GM23338 (cell line): ENCODE measurements at regions not wholly inside any gene's neighbourhood (a gene's known extent, or its start where the extent isn't known, plus 50 kb on each side); places are given as distances from the start of the nearest gene placed in this dataset.

ENCODE experiments used
- ATAC-seq: fragments of 200-7000 bp; cut with Tn5 transposase; 3 replicates; pipeline ENCODE4 v1.9.1; 2020
- DNase-seq: peaks from one replicate; pipeline ENCODE4 v3.0.0-alpha.2; 2015; ENCODE audit warnings: low spot score
- H2AFZ ChIP-seq: fragments of 200-600 bp; sonication (generic); 2 replicates; pipeline ENCODE4 v1.8.0; 2016; ENCODE audit warnings: antibody characterized with exemption, mild to moderate bottlenecking, moderate library complexity
- H3F3A ChIP-seq: fragments of 200-600 bp; sonication (generic); replicated peaks from 2 replicates; pipeline ENCODE4 v1.8.0; 2017; ENCODE audit warnings: antibody characterized with exemption, mixed run types, low read depth
- H3K27ac ChIP-seq: fragments of 200-600 bp; sonication (generic); 2 replicates; pipeline ENCODE4 v1.6.1; 2016; ENCODE audit warnings: low read depth
- H3K27me3 ChIP-seq: fragments of 200-600 bp; sonication (generic); 2 replicates; pipeline ENCODE4 v1.8.0; 2016; ENCODE audit warnings: mild to moderate bottlenecking, mixed run types, moderate library complexity; ENCODE audit not compliant: insufficient read depth
- H3K36me3 ChIP-seq: fragments of 200-600 bp; sonication (generic); 2 replicates; pipeline ENCODE4 v1.8.0; 2016; ENCODE audit warnings: mild to moderate bottlenecking; ENCODE audit not compliant: insufficient read depth
- H3K4me1 ChIP-seq: fragments of 200-600 bp; sonication (generic); 2 replicates; pipeline ENCODE4 v1.8.0; 2016; ENCODE audit warnings: mild to moderate bottlenecking, moderate library complexity; ENCODE audit not compliant: insufficient read depth
- H3K4me2 ChIP-seq: fragments of 200-600 bp; sonication (generic); 2 replicates; pipeline ENCODE4 v1.7.1; 2017; ENCODE audit warnings: mixed run types
- H3K4me3 ChIP-seq: fragments of 200-600 bp; sonication (generic); 2 replicates; pipeline ENCODE4 v1.6.1; 2016; ENCODE audit warnings: mixed run types
- H3K79me2 ChIP-seq: fragments of 200-600 bp; sonication (generic); replicated peaks from 2 replicates; pipeline ENCODE4 v1.8.0; 2017; ENCODE audit warnings: mild to moderate bottlenecking; ENCODE audit not compliant: insufficient read depth
- H3K9me2 ChIP-seq: fragments of 200-600 bp; sonication (generic); 2 replicates; pipeline ENCODE4 v1.8.0; 2017; ENCODE audit not compliant: insufficient read depth
- H4K20me1 ChIP-seq: fragments of 200-600 bp; sonication (generic); replicated peaks from 2 replicates; pipeline ENCODE4 v1.8.0; 2017; ENCODE audit warnings: mild to moderate bottlenecking; ENCODE audit not compliant: insufficient read depth
- H3K27ac Mint-ChIP-seq: 2 replicates; pipeline ENCODE4 v1.8.0; 2020; ENCODE audit warnings: inconsistent platforms, mild to moderate bottlenecking, moderate library complexity, mixed read lengths
- H3K27me3 Mint-ChIP-seq: 3 replicates; pipeline ENCODE4 v1.8.0; 2022; ENCODE audit warnings: low read depth, mild to moderate bottlenecking, moderate library complexity, mixed read lengths, inconsistent platforms; ENCODE audit not compliant: insufficient read depth, poor library complexity
- H3K36me3 Mint-ChIP-seq: 3 replicates; pipeline ENCODE4 v1.8.0; 2021; ENCODE audit warnings: low read depth, mild to moderate bottlenecking, inconsistent platforms, moderate library complexity, mixed read lengths
- H3K4me1 Mint-ChIP-seq: 3 replicates; pipeline ENCODE4 v1.8.0; 2020; ENCODE audit warnings: mild to moderate bottlenecking, inconsistent platforms, mixed read lengths
- H3K4me3 Mint-ChIP-seq: 3 replicates; pipeline ENCODE4 v1.8.0; 2021; ENCODE audit warnings: moderate library complexity, mild to moderate bottlenecking, inconsistent platforms, mixed read lengths
- H3K9me3 Mint-ChIP-seq: 3 replicates; pipeline ENCODE4 v1.8.0; 2020; ENCODE audit warnings: moderate library complexity, mild to moderate bottlenecking, inconsistent platforms, mixed read lengths
- CREB1 ChIP-seq: fragments of 250-450 bp; sonication (Bioruptor Pico); IDR thresholded peaks from 2 replicates; pipeline ENCODE4 v1.5.0; 2020; ENCODE audit warnings: low read depth, mild to moderate bottlenecking, moderate library complexity
- EZH2 ChIP-seq: fragments of 200-600 bp; sonication (generic); IDR thresholded peaks from one replicate; pipeline ENCODE4 v1.8.0; 2017; ENCODE audit warnings: antibody characterized with exemption, mild to moderate bottlenecking, low read depth; ENCODE audit not compliant: unreplicated experiment
- EZH2phosphoT487 ChIP-seq: fragments of 200-600 bp; sonication (generic); IDR thresholded peaks from one replicate; pipeline ENCODE4 v1.8.1; 2018; ENCODE audit warnings: antibody characterized with exemption; ENCODE audit not compliant: unreplicated experiment
- JUNB ChIP-seq: IDR thresholded peaks from one replicate; pipeline ENCODE4 v1.6.1; 2016; ENCODE audit warnings: antibody characterized with exemption; ENCODE audit not compliant: unreplicated experiment
- ZNF114 ChIP-seq: fragments of 250-450 bp; sonication (Bioruptor Pico); IDR thresholded peaks from 2 replicates; pipeline ENCODE4 v1.5.0; 2020; ENCODE audit warnings: mild to moderate bottlenecking, moderate library complexity
- TF ChIP-seq, protein P1 (sequence below): IDR thresholded peaks from one replicate; pipeline ENCODE4 v1.6.1; 2018; ENCODE audit warnings: antibody characterized with exemption; ENCODE audit not compliant: unreplicated experiment
- TF ChIP-seq, protein P2 (sequence below), 2 experiments: fragments of 200-600 bp in 1 of 2; sonication (generic) in 1 of 2; conservative IDR thresholded peaks; 2 replicates each; pipeline versions ENCODE4 v1.5.1 to v1.6.1; 2016 to 2017; ENCODE audit warnings: antibody characterized with exemption in 2 of 2, low read depth in 2 of 2, mild to moderate bottlenecking in 2 of 2, moderate library complexity in 1 of 2

DNA sequence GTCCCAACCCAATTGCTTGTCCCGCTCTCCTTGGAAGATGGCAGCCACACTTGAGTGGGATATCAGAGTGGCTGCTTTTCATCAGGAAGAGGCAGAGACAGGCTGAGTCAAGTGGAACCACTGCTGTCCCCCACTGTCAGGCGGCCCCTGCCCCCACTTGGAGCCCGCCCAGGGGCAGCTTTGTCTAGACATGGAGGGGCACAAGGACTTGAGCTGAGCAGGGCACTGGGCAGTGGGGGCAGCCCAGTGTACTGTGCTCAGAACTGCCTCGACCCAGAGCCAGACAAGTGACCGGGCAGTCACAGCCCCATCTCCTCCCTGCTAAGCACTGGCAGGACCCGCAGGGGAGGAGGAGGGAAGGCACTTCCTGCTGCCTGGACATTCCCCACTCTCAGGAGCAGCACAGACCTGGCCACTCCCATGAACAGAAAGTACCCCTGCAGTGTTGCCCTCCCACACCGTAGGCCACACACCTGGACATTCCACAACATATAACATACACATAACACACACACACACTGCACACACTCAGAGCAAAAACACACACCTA, 91.0 kb downstream of the MRPL36 start:
- H3K4me1 ChIP-seq: peaks cover 9% of the 10 kb centered on the region; the same call in 1 of the 2 replicates
- TF ChIP-seq, protein P1, sequence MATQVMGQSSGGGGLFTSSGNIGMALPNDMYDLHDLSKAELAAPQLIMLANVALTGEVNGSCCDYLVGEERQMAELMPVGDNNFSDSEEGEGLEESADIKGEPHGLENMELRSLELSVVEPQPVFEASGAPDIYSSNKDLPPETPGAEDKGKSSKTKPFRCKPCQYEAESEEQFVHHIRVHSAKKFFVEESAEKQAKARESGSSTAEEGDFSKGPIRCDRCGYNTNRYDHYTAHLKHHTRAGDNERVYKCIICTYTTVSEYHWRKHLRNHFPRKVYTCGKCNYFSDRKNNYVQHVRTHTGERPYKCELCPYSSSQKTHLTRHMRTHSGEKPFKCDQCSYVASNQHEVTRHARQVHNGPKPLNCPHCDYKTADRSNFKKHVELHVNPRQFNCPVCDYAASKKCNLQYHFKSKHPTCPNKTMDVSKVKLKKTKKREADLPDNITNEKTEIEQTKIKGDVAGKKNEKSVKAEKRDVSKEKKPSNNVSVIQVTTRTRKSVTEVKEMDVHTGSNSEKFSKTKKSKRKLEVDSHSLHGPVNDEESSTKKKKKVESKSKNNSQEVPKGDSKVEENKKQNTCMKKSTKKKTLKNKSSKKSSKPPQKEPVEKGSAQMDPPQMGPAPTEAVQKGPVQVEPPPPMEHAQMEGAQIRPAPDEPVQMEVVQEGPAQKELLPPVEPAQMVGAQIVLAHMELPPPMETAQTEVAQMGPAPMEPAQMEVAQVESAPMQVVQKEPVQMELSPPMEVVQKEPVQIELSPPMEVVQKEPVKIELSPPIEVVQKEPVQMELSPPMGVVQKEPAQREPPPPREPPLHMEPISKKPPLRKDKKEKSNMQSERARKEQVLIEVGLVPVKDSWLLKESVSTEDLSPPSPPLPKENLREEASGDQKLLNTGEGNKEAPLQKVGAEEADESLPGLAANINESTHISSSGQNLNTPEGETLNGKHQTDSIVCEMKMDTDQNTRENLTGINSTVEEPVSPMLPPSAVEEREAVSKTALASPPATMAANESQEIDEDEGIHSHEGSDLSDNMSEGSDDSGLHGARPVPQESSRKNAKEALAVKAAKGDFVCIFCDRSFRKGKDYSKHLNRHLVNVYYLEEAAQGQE: no peak
- TF ChIP-seq EZH2phosphoT487: no peak
- TF ChIP-seq ZNF114 (CRISPR knock-in tag): no peak
- TF ChIP-seq JUNB: no peak
- TF ChIP-seq EZH2: no peak
- TF ChIP-seq CREB1: no peak
- TF ChIP-seq, protein P2, sequence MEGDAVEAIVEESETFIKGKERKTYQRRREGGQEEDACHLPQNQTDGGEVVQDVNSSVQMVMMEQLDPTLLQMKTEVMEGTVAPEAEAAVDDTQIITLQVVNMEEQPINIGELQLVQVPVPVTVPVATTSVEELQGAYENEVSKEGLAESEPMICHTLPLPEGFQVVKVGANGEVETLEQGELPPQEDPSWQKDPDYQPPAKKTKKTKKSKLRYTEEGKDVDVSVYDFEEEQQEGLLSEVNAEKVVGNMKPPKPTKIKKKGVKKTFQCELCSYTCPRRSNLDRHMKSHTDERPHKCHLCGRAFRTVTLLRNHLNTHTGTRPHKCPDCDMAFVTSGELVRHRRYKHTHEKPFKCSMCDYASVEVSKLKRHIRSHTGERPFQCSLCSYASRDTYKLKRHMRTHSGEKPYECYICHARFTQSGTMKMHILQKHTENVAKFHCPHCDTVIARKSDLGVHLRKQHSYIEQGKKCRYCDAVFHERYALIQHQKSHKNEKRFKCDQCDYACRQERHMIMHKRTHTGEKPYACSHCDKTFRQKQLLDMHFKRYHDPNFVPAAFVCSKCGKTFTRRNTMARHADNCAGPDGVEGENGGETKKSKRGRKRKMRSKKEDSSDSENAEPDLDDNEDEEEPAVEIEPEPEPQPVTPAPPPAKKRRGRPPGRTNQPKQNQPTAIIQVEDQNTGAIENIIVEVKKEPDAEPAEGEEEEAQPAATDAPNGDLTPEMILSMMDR (conservative IDR thresholded peaks at IDR 0.05; ENCODE audit: low read depth in 2 of 2): no peak
- DNase-seq (no peak), ATAC-seq (peak; percentile 33)
- no peaks in the 10 kb centered on the region for H3K79me2 ChIP-seq
- Mint-ChIP-seq H3K27me3 (peaks cover 12% of the 10 kb centered on the region), H3K27ac (no peak overlapping the region), H3K4me3 (peak overlapping the region; percentile 83), H3K4me1 (peaks cover 18% of the 10 kb centered on the region), H3K36me3 (no peaks in the 10 kb centered on the region), H3K9me3 (no peaks in the 10 kb centered on the region)
- H4K20me1 ChIP-seq: no peaks in the 10 kb centered on the region
- H2AFZ ChIP-seq: no peak overlapping the region
- no peak overlapping the region for H3K4me3 ChIP-seq
- H3K36me3 ChIP-seq: no peaks in the 10 kb centered on the region
- peak overlapping the region; percentile 77; the same call in 1 of the 2 replicates for H3K4me2 ChIP-seq
- H3K27ac ChIP-seq: no peak overlapping the region
- no peaks in the 10 kb centered on the region for H3K9me2 ChIP-seq
- H3F3A ChIP-seq: no peaks in the 10 kb centered on the region
- peaks cover 5% of the 10 kb centered on the region; the same call in 1 of the 2 replicates for H3K27me3 ChIP-seq

DNA sequence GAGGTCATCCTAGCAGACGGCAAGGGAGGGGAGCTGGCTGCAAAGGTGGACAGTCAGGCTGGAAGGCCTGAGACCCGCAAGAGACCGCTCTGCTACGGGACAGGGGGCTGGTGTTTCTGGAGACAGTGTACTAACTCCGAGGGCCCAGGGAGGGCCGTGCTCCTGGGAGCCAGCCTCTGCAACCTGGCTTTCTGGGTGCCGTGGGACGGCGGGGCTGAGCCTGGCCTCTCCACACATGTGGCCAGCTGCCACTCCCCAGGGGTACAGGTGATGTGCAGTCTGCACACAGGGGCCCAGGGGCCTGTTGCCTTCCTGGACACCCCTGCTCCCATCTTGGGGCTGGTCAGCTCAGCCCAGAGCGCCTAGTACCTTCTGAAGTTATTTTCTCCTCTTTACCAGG, 92.2 kb downstream of the MRPL36 start:
- no peaks in the 10 kb centered on the region for H3K36me3 Mint-ChIP-seq
- Histone ChIP-seq H3K27me3 (peaks cover 5% of the 10 kb centered on the region; the same call in 1 of the 2 replicates), H3K79me2 (no peaks in the 10 kb centered on the region), H3K9me2 (no peaks in the 10 kb centered on the region), H3K27ac (no peak overlapping the region), H3F3A (no peaks in the 10 kb centered on the region), H2AFZ (no peak overlapping the region), H3K4me2 (no peak overlapping the region), H4K20me1 (no peaks in the 10 kb centered on the region), H3K4me3 (no peak overlapping the region), H3K4me1 (peaks cover 9% of the 10 kb centered on the region; the same call in 1 of the 2 replicates), H3K36me3 (no peaks in the 10 kb centered on the region)
- H3K4me1 Mint-ChIP-seq: peaks cover 29% of the 10 kb centered on the region
- no peak overlapping the region for H3K27ac Mint-ChIP-seq
- DNase-seq: no peak
- no peaks in the 10 kb centered on the region for H3K9me3 Mint-ChIP-seq
- H3K4me3 Mint-ChIP-seq: no peak overlapping the region
- ATAC-seq: no peak
- H3K27me3 Mint-ChIP-seq: peaks cover 14% of the 10 kb centered on the region
- TF ChIP-seq, protein P2 (conservative IDR thresholded peaks at IDR 0.05; ENCODE audit: low read depth in 2 of 2): no peak
- TF ChIP-seq ZNF114 (CRISPR knock-in tag) (no peak), EZH2 (no peak)
